ENCODE measurements at regions not wholly inside any gene's neighbourhood (a gene's known extent, or its start where the extent isn't known, plus 50 kb on each side); places are given as distances from the start of the nearest gene placed in this dataset.

GRCh38 chr4:129546531-129546930, 450.6 kb downstream of the C4orf33 start:
- DNase-seq (ENCODE audit: low spot score): no peak

GRCh38 chr4:129550281-129550785, 454.4 kb downstream of the C4orf33 start:
- DNase-seq (ENCODE audit: low spot score): no peak

GRCh38 chr4:129561280-129561679, 465.3 kb downstream of the C4orf33 start:
- no peak for DNase-seq (ENCODE audit: low spot score)

GRCh38 chr4:129561886-129562671, 466.1 kb downstream of the C4orf33 start:
- DNase-seq (ENCODE audit: low spot score): no peak

GRCh38 chr4:129565214-129565613, 469.3 kb downstream of the C4orf33 start:
- no peak for DNase-seq (ENCODE audit: low spot score)

- no peak for DNase-seq (ENCODE audit: low spot score)
Observed at GRCh38 chr4:129570326-129570725, 474.4 kb downstream of the C4orf33 start.

GRCh38 chr4:129578336-129578735, 482.4 kb downstream of the C4orf33 start:
- DNase-seq (ENCODE audit: low spot score): no peak

- no peak for DNase-seq (ENCODE audit: low spot score)
Observed at GRCh38 chr4:129581305-129581704, 485.4 kb downstream of the C4orf33 start.

- no peak for DNase-seq (ENCODE audit: low spot score)
Observed at GRCh38 chr4:129583868-129584267, 487.9 kb downstream of the C4orf33 start.

GRCh38 chr4:129598582-129598981, 502.6 kb downstream of the C4orf33 start:
- no peak for DNase-seq (ENCODE audit: low spot score)

GRCh38 chr4:129600898-129601297, 504.9 kb downstream of the C4orf33 start:
- DNase-seq (ENCODE audit: low spot score): no peak

GRCh38 chr4:129602447-129602846, 506.5 kb downstream of the C4orf33 start:
- DNase-seq (ENCODE audit: low spot score): no peak

- no peak for DNase-seq (ENCODE audit: low spot score)
Observed at GRCh38 chr4:129603241-129603931, 507.4 kb downstream of the C4orf33 start.

GRCh38 chr4:129604632-129605255, 508.8 kb downstream of the C4orf33 start:
- no peak for DNase-seq (ENCODE audit: low spot score)

GRCh38 chr4:129614611-129615010, 518.7 kb downstream of the C4orf33 start:
- DNase-seq (ENCODE audit: low spot score): no peak

- no peak for DNase-seq (ENCODE audit: low spot score)
Observed at GRCh38 chr4:129622566-129622965, 526.6 kb downstream of the C4orf33 start.

- DNase-seq (ENCODE audit: low spot score): no peak
Observed at GRCh38 chr4:129623233-129623875, 527.4 kb downstream of the C4orf33 start.

GRCh38 chr4:129641179-129641578, 545.2 kb downstream of the C4orf33 start:
- peak; percentile 32 for DNase-seq (ENCODE audit: low spot score)

GRCh38 chr4:129645461-129645860, 549.5 kb downstream of the C4orf33 start:
- no peak for DNase-seq (ENCODE audit: low spot score)

GRCh38 chr4:129668092-129668491, 572.1 kb downstream of the C4orf33 start:
- DNase-seq (ENCODE audit: low spot score): no peak

GRCh38 chr4:129672941-129673340, 577.0 kb downstream of the C4orf33 start:
- no peak for DNase-seq (ENCODE audit: low spot score)

- no peak for DNase-seq (ENCODE audit: low spot score)
Observed at GRCh38 chr4:129675036-129675435, 579.1 kb downstream of the C4orf33 start.

All from hematopoietic multipotent progenitor cell treated with erythropoietin and hydrocortisone succinate and interleukin-3 and kit ligand, for 15 days (in vitro differentiated cells).